Stimulated activated memory B cell treated with anti-CD40 and anti-IgM and Interleukin-4, amounts not matched to agents 10 μg/mL and 1 μg/mL and 100 μg/mL, for 72 hours (primary cell): ENCODE measurements at regions not wholly inside any gene's neighbourhood (a gene's known extent, or its start where the extent isn't known, plus 50 kb on each side); places are given as distances from the start of the nearest gene placed in this dataset.
"Not testable (repeated sequence)": the region's sequence is repeated elsewhere in the genome, so short reads cannot be mapped to it uniquely, and the experiment has no call there.

ENCODE experiments used
- ATAC-seq: fragments of 150-1000 bp; cut with Tn5 transposase; 2 replicates; pipeline ENCODE4 v1.10.0; 2021
- H3K27ac Mint-ChIP-seq: one replicate; pipeline ENCODE4 v1.8.0; 2022; ENCODE audit warnings: mild to moderate bottlenecking, mixed read lengths
- H3K27me3 Mint-ChIP-seq: one replicate; pipeline ENCODE4 v1.8.0; 2022; ENCODE audit warnings: mixed read lengths
- H3K36me3 Mint-ChIP-seq: one replicate; pipeline ENCODE4 v1.8.0; 2022; ENCODE audit warnings: mixed read lengths
- H3K4me1 Mint-ChIP-seq: one replicate; pipeline ENCODE4 v1.8.0; 2022; ENCODE audit warnings: mixed read lengths
- H3K4me3 Mint-ChIP-seq: one replicate; pipeline ENCODE4 v1.8.0; 2022; ENCODE audit warnings: mild to moderate bottlenecking, moderate library complexity, mixed read lengths
- H3K9me3 Mint-ChIP-seq: one replicate; pipeline ENCODE4 v1.8.0; 2022; ENCODE audit warnings: mixed read lengths

GRCh38 chr21:38908537-38908936 is 102.8 kb downstream of the ETS2 start:
- H3K27ac Mint-ChIP-seq: no peak overlapping the region
- no peaks in the 10 kb centered on the region for H3K36me3 Mint-ChIP-seq
- H3K27me3 Mint-ChIP-seq: peaks cover 26% of the 10 kb centered on the region
- H3K4me3 Mint-ChIP-seq: no peak overlapping the region
- H3K9me3 Mint-ChIP-seq: no peaks in the 10 kb centered on the region
- H3K4me1 Mint-ChIP-seq: no peaks in the 10 kb centered on the region
- no peak for ATAC-seq

GRCh38 chr21:38905752-38906151 is 100.0 kb downstream of the ETS2 start:
- Mint-ChIP-seq H3K27me3 (peaks cover 18% of the 10 kb centered on the region), H3K4me1 (no peaks in the 10 kb centered on the region), H3K36me3 (no peaks in the 10 kb centered on the region), H3K9me3 (peaks cover 7% of the 10 kb centered on the region), H3K4me3 (no peak overlapping the region), H3K27ac (no peak overlapping the region)
- no peak for ATAC-seq

GRCh38 chr21:38905328-38905727 is 99.6 kb downstream of the ETS2 start:
- Mint-ChIP-seq H3K4me3 (no peak overlapping the region), H3K4me1 (no peaks in the 10 kb centered on the region), H3K36me3 (no peaks in the 10 kb centered on the region), H3K27ac (no peak overlapping the region), H3K27me3 (peaks cover 18% of the 10 kb centered on the region), H3K9me3 (peaks cover 7% of the 10 kb centered on the region)
- no peak for ATAC-seq

GRCh38 chr21:38903690-38904139 is 98.0 kb downstream of the ETS2 start:
- Mint-ChIP-seq H3K9me3 (peaks cover 10% of the 10 kb centered on the region), H3K27me3 (peaks cover 17% of the 10 kb centered on the region), H3K36me3 (no peaks in the 10 kb centered on the region), H3K27ac (no peak overlapping the region), H3K4me3 (no peak overlapping the region), H3K4me1 (no peaks in the 10 kb centered on the region)
- no peak for ATAC-seq

GRCh38 chr21:38902608-38903445 is 97.1 kb downstream of the ETS2 start:
- Mint-ChIP-seq H3K27me3 (peaks cover 9% of the 10 kb centered on the region), H3K9me3 (peaks cover 11% of the 10 kb centered on the region), H3K27ac (no peak overlapping the region), H3K4me1 (no peaks in the 10 kb centered on the region), H3K4me3 (no peak overlapping the region), H3K36me3 (no peaks in the 10 kb centered on the region)
- ATAC-seq: no peak

- peaks cover 5% of the 10 kb centered on the region for H3K27me3 Mint-ChIP-seq
- no peak overlapping the region for H3K4me3 Mint-ChIP-seq
- no peak overlapping the region for H3K27ac Mint-ChIP-seq
- H3K4me1 Mint-ChIP-seq: no peaks in the 10 kb centered on the region
- peaks cover 11% of the 10 kb centered on the region for H3K9me3 Mint-ChIP-seq
- ATAC-seq: no peak
- H3K36me3 Mint-ChIP-seq: no peaks in the 10 kb centered on the region
These were observed 94.8 kb downstream of the ETS2 start for GRCh38 chr21:38900499-38900898.

GRCh38 chr21:38899985-38900384 is 94.3 kb downstream of the ETS2 start:
- H3K27ac Mint-ChIP-seq, H3K4me1 Mint-ChIP-seq, H3K36me3 Mint-ChIP-seq, H3K4me3 Mint-ChIP-seq, ATAC-seq: not testable (repeated sequence)
- H3K9me3 Mint-ChIP-seq: peaks cover 11% of the 10 kb centered on the region
- peaks cover 10% of the 10 kb centered on the region for H3K27me3 Mint-ChIP-seq

GRCh38 chr21:38899277-38899947 is 93.7 kb downstream of the ETS2 start:
- Mint-ChIP-seq H3K27ac (no peak overlapping the region), H3K4me3 (no peak overlapping the region), H3K27me3 (peaks cover 16% of the 10 kb centered on the region)

GRCh38 chr21:38898422-38899096 is 92.8 kb downstream of the ETS2 start:
- H3K4me3 Mint-ChIP-seq: no peak overlapping the region
- H3K27ac Mint-ChIP-seq: no peak overlapping the region
- H3K27me3 Mint-ChIP-seq: peaks cover 20% of the 10 kb centered on the region
- ATAC-seq: no peak
- H3K4me1 Mint-ChIP-seq: no peaks in the 10 kb centered on the region
- H3K9me3 Mint-ChIP-seq: peaks cover 11% of the 10 kb centered on the region
- H3K36me3 Mint-ChIP-seq: no peaks in the 10 kb centered on the region

More at GRCh38 chr21:38899277-38899947, 93.7 kb downstream of the ETS2 start:
- Mint-ChIP-seq H3K4me1 (no peaks in the 10 kb centered on the region), H3K36me3 (no peaks in the 10 kb centered on the region), H3K9me3 (peaks cover 11% of the 10 kb centered on the region)
- ATAC-seq: no peak

GRCh38 chr21:38897532-38898421 is 92.0 kb downstream of the ETS2 start:
- no peak overlapping the region for H3K27ac Mint-ChIP-seq
- H3K27me3 Mint-ChIP-seq: peaks cover 20% of the 10 kb centered on the region
- no peaks in the 10 kb centered on the region for H3K4me1 Mint-ChIP-seq
- H3K9me3 Mint-ChIP-seq: peaks cover 10% of the 10 kb centered on the region
- no peak for ATAC-seq
- no peaks in the 10 kb centered on the region for H3K36me3 Mint-ChIP-seq
- no peak overlapping the region for H3K4me3 Mint-ChIP-seq

- Mint-ChIP-seq H3K4me3 (no peak overlapping the region), H3K9me3 (peaks cover 7% of the 10 kb centered on the region), H3K27me3 (peaks cover 48% of the 10 kb centered on the region), H3K36me3 (no peaks in the 10 kb centered on the region), H3K4me1 (no peaks in the 10 kb centered on the region), H3K27ac (no peak overlapping the region)
- no peak for ATAC-seq
These were observed 89.2 kb downstream of the ETS2 start for GRCh38 chr21:38894899-38895298.

GRCh38 chr21:38888991-38889561 is 83.3 kb downstream of the ETS2 start:
- H3K9me3 Mint-ChIP-seq: peaks cover 15% of the 10 kb centered on the region
- no peak overlapping the region for H3K27ac Mint-ChIP-seq
- H3K36me3 Mint-ChIP-seq: no peaks in the 10 kb centered on the region
- ATAC-seq: no peak
- H3K27me3 Mint-ChIP-seq: peaks cover 46% of the 10 kb centered on the region
- no peaks in the 10 kb centered on the region for H3K4me1 Mint-ChIP-seq
- no peak overlapping the region for H3K4me3 Mint-ChIP-seq

GRCh38 chr21:38887749-38888148 is 82.0 kb downstream of the ETS2 start:
- H3K36me3 Mint-ChIP-seq: no peaks in the 10 kb centered on the region
- no peak overlapping the region for H3K4me3 Mint-ChIP-seq
- ATAC-seq: no peak
- H3K9me3 Mint-ChIP-seq: peaks cover 24% of the 10 kb centered on the region
- H3K27me3 Mint-ChIP-seq: peaks cover 45% of the 10 kb centered on the region
- H3K4me1 Mint-ChIP-seq: no peaks in the 10 kb centered on the region
- no peak overlapping the region for H3K27ac Mint-ChIP-seq

- no peaks in the 10 kb centered on the region for H3K36me3 Mint-ChIP-seq
- no peak overlapping the region for H3K27ac Mint-ChIP-seq
- ATAC-seq: no peak
- no peak overlapping the region for H3K4me3 Mint-ChIP-seq
- no peaks in the 10 kb centered on the region for H3K4me1 Mint-ChIP-seq
- H3K9me3 Mint-ChIP-seq: peaks cover 24% of the 10 kb centered on the region
- peaks cover 40% of the 10 kb centered on the region for H3K27me3 Mint-ChIP-seq
These were observed 81.4 kb downstream of the ETS2 start for GRCh38 chr21:38887062-38887686.
